IMR-90 (cell line): ENCODE measurements at regions not wholly inside any gene's neighbourhood (a gene's known extent, or its start where the extent isn't known, plus 50 kb on each side); places are given as distances from the start of the nearest gene placed in this dataset.

Source experiments
- ATAC-seq: fragments of 200-7000 bp; cut with Tn5 transposase; 2 replicates; pipeline ENCODE4 v1.9.1; 2020; ENCODE audit warnings: low read depth, mild to moderate bottlenecking, moderate library complexity
- BruUV-seq: library from RNA; stranded (reverse); fragments of 400-500 nt; replicated peaks from 2 replicates; lab custom pipeline; 2021; lab: Mats Ljungman, UMichigan
- CTCF ChIA-PET: fragments of 300-600 bp; formaldehyde crosslinking; extraction: SDS; loops from one replicate; lab custom pipeline; 2021; ENCODE audit warnings: antibody characterized with exemption; lab: Yijun Ruan, JAX
- POLR2A ChIA-PET: fragments of 300-600 bp; sonication (Branson Sonifier 250); formaldehyde crosslinking; loops from one replicate; lab custom pipeline; 2022; ENCODE audit warnings: antibody characterized with exemption; ENCODE audit not compliant: unreplicated experiment; lab: Charles Lee
- DNase-seq: peaks from one replicate; pipeline ENCODE4 v3.0.0; 2013
- H2AFZ ChIP-seq: replicated peaks from 2 replicates; pipeline ENCODE3; 2013; ENCODE audit warnings: low read length, mild to moderate bottlenecking; ENCODE audit not compliant: poor library complexity
- H2AK5ac ChIP-seq: 2 replicates; pipeline ENCODE4 v1.6.1; 2013; ENCODE audit warnings: low read depth, low read length, inconsistent platforms
- H2AK9ac ChIP-seq: replicated peaks from 2 replicates; pipeline ENCODE3; 2013; ENCODE audit warnings: mild to moderate bottlenecking, low read depth, low read length, moderate library complexity; ENCODE audit not compliant: poor library complexity
- H2BK120ac ChIP-seq: 2 replicates; pipeline ENCODE4 v1.6.1; 2013; ENCODE audit warnings: low read depth, low read length, inconsistent platforms
- H2BK15ac ChIP-seq: 3 replicates; pipeline ENCODE4 v1.6.1; 2013; ENCODE audit warnings: low read depth, low read length, inconsistent platforms
- H2BK20ac ChIP-seq: 2 replicates; pipeline ENCODE4 v1.6.1; 2013; ENCODE audit warnings: low read depth, mild to moderate bottlenecking, inconsistent platforms, low read length, moderate library complexity
- H2BK5ac ChIP-seq: 2 replicates; pipeline ENCODE4 v1.6.1; 2013; ENCODE audit warnings: mild to moderate bottlenecking, low read depth, low read length, inconsistent platforms; ENCODE audit not compliant: poor library complexity, severe bottlenecking
- H3K14ac ChIP-seq: replicated peaks from 2 replicates; pipeline ENCODE4 v1.6.1; 2013; ENCODE audit warnings: low read depth, low read length, inconsistent platforms
- H3K18ac ChIP-seq: 2 replicates; pipeline ENCODE4 v1.6.1; 2013; ENCODE audit warnings: low read depth, low read length, control low read depth
- H3K23ac ChIP-seq: 2 replicates; pipeline ENCODE4 v1.6.1; 2013; ENCODE audit warnings: low read depth, low read length, inconsistent platforms
- H3K27ac ChIP-seq: 2 replicates; pipeline ENCODE4 v1.5.1; 2013; ENCODE audit warnings: mild to moderate bottlenecking, control low read depth, low read length; ENCODE audit not compliant: insufficient read depth
- H3K27me3 ChIP-seq: 2 replicates; pipeline ENCODE4 v1.6.1; 2013; ENCODE audit warnings: low read length; ENCODE audit not compliant: control insufficient read depth, insufficient read depth
- H3K36me3 ChIP-seq: 2 replicates; pipeline ENCODE4 v1.6.1; 2013; ENCODE audit warnings: low read length, mixed read lengths; ENCODE audit not compliant: control insufficient read depth, insufficient read depth
- H3K4ac ChIP-seq: 2 replicates; pipeline ENCODE4 v1.6.1; 2013; ENCODE audit warnings: low read depth, low read length, inconsistent platforms
- H3K4me1 ChIP-seq: 2 replicates; pipeline ENCODE4 v1.6.1; 2013; ENCODE audit warnings: low read length, mixed read lengths; ENCODE audit not compliant: control insufficient read depth, insufficient read depth
- H3K4me2 ChIP-seq: 2 replicates; pipeline ENCODE4 v1.6.1; 2013; ENCODE audit warnings: low read depth, mild to moderate bottlenecking, control low read depth, low read length, moderate library complexity
- H3K4me3 ChIP-seq: 2 replicates; pipeline ENCODE4 v1.5.1; 2013; ENCODE audit warnings: low read depth, mild to moderate bottlenecking, control low read depth, low read length, moderate library complexity; ENCODE audit not compliant: insufficient read depth
- H3K56ac ChIP-seq: 2 replicates; pipeline ENCODE4 v1.6.1; 2013; ENCODE audit warnings: low read length, inconsistent platforms; ENCODE audit not compliant: insufficient read depth; ENCODE audit errors: extremely low read depth
- H3K79me1 ChIP-seq, 2 experiments: 2 replicates each; pipeline ENCODE4 v1.6.1; 2013; ENCODE audit warnings: low read length in 2 of 2, inconsistent platforms in 1 of 2, low read depth in 1 of 2
- H3K9ac ChIP-seq: 2 replicates; pipeline ENCODE4 v1.6.1; 2013; ENCODE audit warnings: low read depth, low read length, control low read depth
- H3K9me1 ChIP-seq: 2 replicates; pipeline ENCODE4 v1.6.1; 2013; ENCODE audit warnings: low read length, inconsistent platforms; ENCODE audit not compliant: insufficient read depth
- H3K9me3 ChIP-seq: 2 replicates; pipeline ENCODE4 v1.6.1; 2013; ENCODE audit warnings: low read length; ENCODE audit not compliant: control insufficient read depth, insufficient read depth
- H4K20me1 ChIP-seq: 2 replicates; pipeline ENCODE4 v1.6.1; 2013; ENCODE audit warnings: low read length, inconsistent platforms; ENCODE audit not compliant: insufficient read depth
- H4K5ac ChIP-seq: 2 replicates; pipeline ENCODE4 v1.6.1; 2013; ENCODE audit warnings: mild to moderate bottlenecking, low read depth, low read length, control low read depth
- H4K8ac ChIP-seq, 2 experiments: 2 replicates each; pipeline ENCODE4 v1.6.1; 2013; ENCODE audit warnings: low read depth in 2 of 2, low read length in 2 of 2, control low read depth in 1 of 2, inconsistent platforms in 1 of 2
- H4K91ac ChIP-seq: 2 replicates; pipeline ENCODE4 v1.6.1; 2013; ENCODE audit warnings: low read depth, low read length, inconsistent platforms; ENCODE audit not compliant: insufficient read depth
- BHLHE40 ChIP-seq: fragments of 150-350 bp; IDR thresholded peaks from 2 replicates; pipeline ENCODE4 v1.6.1; 2016; ENCODE audit warnings: mild to moderate bottlenecking, low read depth, low read length
- CEBPB ChIP-seq: IDR thresholded peaks from 2 replicates; pipeline ENCODE4 v1.6.1; 2012; ENCODE audit warnings: low read depth, low read length, improper control_type of control experiment
- CHD1 ChIP-seq: IDR thresholded peaks from 2 replicates; pipeline ENCODE4 v1.6.1; 2012; ENCODE audit warnings: low read depth, low read length, improper control_type of control experiment
- CTCF ChIP-seq: conservative IDR thresholded peaks from 2 replicates; pipeline ENCODE4 v1.5.1; 2012; ENCODE audit warnings: mild to moderate bottlenecking, low read depth, low read length, improper control_type of control experiment
- ELK1 ChIP-seq: fragments of 150-350 bp; IDR thresholded peaks from 2 replicates; pipeline ENCODE4 v1.6.1; 2016; ENCODE audit warnings: low read depth, mild to moderate bottlenecking, low read length, moderate library complexity, borderline replicate concordance
- FOS ChIP-seq: fragments of 150-350 bp; IDR thresholded peaks from 2 replicates; pipeline ENCODE4 v1.6.1; 2016; ENCODE audit warnings: low read depth, low read length
- MAFK ChIP-seq: IDR thresholded peaks from 2 replicates; pipeline ENCODE4 v1.6.1; 2012; ENCODE audit warnings: low read depth, low read length, improper control_type of control experiment
- MAZ ChIP-seq: IDR thresholded peaks from 2 replicates; pipeline ENCODE4 v1.6.1; 2012; ENCODE audit warnings: low read depth, mild to moderate bottlenecking, low read length, improper control_type of control experiment, moderate library complexity, borderline replicate concordance
- MXI1 ChIP-seq: IDR thresholded peaks from 2 replicates; pipeline ENCODE4 v1.6.1; 2012; ENCODE audit warnings: low read depth, mild to moderate bottlenecking, low read length, moderate library complexity, borderline replicate concordance
- NFE2L2 ChIP-seq: fragments of 150-350 bp; IDR thresholded peaks from 2 replicates; pipeline ENCODE4 v1.6.1; 2016; ENCODE audit warnings: low read depth, mild to moderate bottlenecking, low read length
- RAD21 ChIP-seq: IDR thresholded peaks from 2 replicates; pipeline ENCODE4 v1.6.1; 2012; ENCODE audit warnings: low read length, improper control_type of control experiment
- RCOR1 ChIP-seq: IDR thresholded peaks from 2 replicates; pipeline ENCODE4 v1.6.1; 2012; ENCODE audit warnings: mild to moderate bottlenecking, low read length, improper control_type of control experiment; ENCODE audit not compliant: insufficient replicate concordance
- SMC3 ChIP-seq: fragments of 150-350 bp; IDR thresholded peaks from 2 replicates; pipeline ENCODE4 v1.6.1; 2016; ENCODE audit warnings: low read depth, mild to moderate bottlenecking, antibody characterized with exemption, low read length, moderate library complexity
- WGBS, 2 experiments: methylation state at CpG; one replicate each; pipeline versions ENCODE4 v1.1.5 to v1.1.7; 2013; ENCODE audit warnings: missing lambda C conversion rate in 2 of 2; ENCODE audit not compliant: insufficient read length in 1 of 2; ENCODE audit errors: extremely low coverage in 2 of 2; 5-methylcytosine and 5-hydroxymethylcytosine counted together
- dilution Hi-C: fragments of 300-500 bp; cut with HindIII; formaldehyde crosslinking; loops from one replicate; pipeline ENCODE4 v1.14.3; 2018; ENCODE audit warnings: low sequenced_read_pairs; ENCODE audit not compliant: unreplicated experiment
- in situ Hi-C: fragments of 300-500 bp; cut with MboI; formaldehyde crosslinking; loops from 3 replicates; pipeline ENCODE4 v1.14.3; 2019; ENCODE audit warnings: low sequenced_read_pairs, inconsistent platforms, mixed read lengths
- intact Hi-C: fragments of 100-400 bp; cut with micrococcal nuclease; formaldehyde crosslinking; loops from 2 replicates; pipeline ENCODE4 v1.10.0; 2022
- TF ChIP-seq, protein P1 (sequence below): fragments of 150-350 bp; IDR thresholded peaks from 2 replicates; pipeline ENCODE4 v1.6.1; 2017; ENCODE audit warnings: mild to moderate bottlenecking, antibody characterized with exemption, low read length, low read depth

- Histone ChIP-seq H3K23ac (no peak overlapping the region), H3K79me1 (no peaks in the 10 kb centered on the region), H2BK15ac (no peak overlapping the region), H3K9me3 (no peaks in the 10 kb centered on the region), H2AFZ (no peak overlapping the region), H3K18ac (peak overlapping the region; percentile 37; the same call in 1 of the 2 replicates), H3K4me2 (no peak overlapping the region; the same call in 1 of the 2 replicates), H3K9me1 (no peaks in the 10 kb centered on the region), H3K4me3 (no peak overlapping the region), H3K4me1 (peaks cover 2% of the 10 kb centered on the region; the same call in 1 of the 2 replicates), H4K8ac (no peak overlapping the region), H2BK5ac (no peak overlapping the region), H4K5ac (no peak overlapping the region), H2AK5ac (0 out of 2 replicates have a peak overlapping the region, but pooled peaks have one; percentile 2), H4K20me1 (no peaks in the 10 kb centered on the region), H4K91ac (no peak overlapping the region), H3K9ac (no peak overlapping the region), H2BK120ac (no peak overlapping the region), H3K56ac (no peak overlapping the region), H3K36me3 (no peaks in the 10 kb centered on the region), H2BK20ac (no peak overlapping the region), H3K14ac (no peak overlapping the region), H3K27ac (no peak overlapping the region), H3K4ac (no peak overlapping the region), H3K27me3 (no peaks in the 10 kb centered on the region), H2AK9ac (no peak overlapping the region)
- DNase-seq (peak; percentile 23), ATAC-seq (peak; percentile 42)
- intact Hi-C loops (no loop called here), in situ Hi-C loops (no loop called here), dilution Hi-C loops (no loop called here)
- BruUV-seq: no TSS peak
- WGBS, 2 experiments: 82% methylated on average over 2 of the region's 5 CpGs; no CpG with 5 or more reads in 1 of the 2 experiments
- POLR2A ChIA-PET: interaction anchor here (0.6 kb wide), 1 partner anchor 801 kb away, joined by 3 read pairs; no protein-coding TSS in a partner anchor
- CTCF ChIA-PET: no interaction called here
- no peak for TF ChIP-seq MAFK
- TF ChIP-seq, protein P1, sequence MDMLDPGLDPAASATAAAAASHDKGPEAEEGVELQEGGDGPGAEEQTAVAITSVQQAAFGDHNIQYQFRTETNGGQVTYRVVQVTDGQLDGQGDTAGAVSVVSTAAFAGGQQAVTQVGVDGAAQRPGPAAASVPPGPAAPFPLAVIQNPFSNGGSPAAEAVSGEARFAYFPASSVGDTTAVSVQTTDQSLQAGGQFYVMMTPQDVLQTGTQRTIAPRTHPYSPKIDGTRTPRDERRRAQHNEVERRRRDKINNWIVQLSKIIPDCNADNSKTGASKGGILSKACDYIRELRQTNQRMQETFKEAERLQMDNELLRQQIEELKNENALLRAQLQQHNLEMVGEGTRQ: no peak
- no peak for TF ChIP-seq CEBPB
- TF ChIP-seq MAZ: no peak
- no peak for TF ChIP-seq ELK1
- TF ChIP-seq SMC3: no peak
- no peak for TF ChIP-seq RAD21
- no peak for TF ChIP-seq RCOR1
- TF ChIP-seq BHLHE40: no peak
- no peak for TF ChIP-seq MXI1
- no peak for TF ChIP-seq FOS
- no peak for TF ChIP-seq CTCF
- TF ChIP-seq CHD1: no peak
- no peak for TF ChIP-seq NFE2L2
Measured at GRCh38 chr1:221620437-221621384, 121.2 kb downstream of the DUSP10 start.
